H9 (cell line): ENCODE measurements at regions not wholly inside any gene's neighbourhood (a gene's known extent, or its start where the extent isn't known, plus 50 kb on each side); places are given as distances from the start of the nearest gene placed in this dataset.

ENCODE experiments used
- DNase-seq: peaks from one replicate; pipeline ENCODE4 v3.0.0-alpha.2; 2017
- H2AFZ ChIP-seq: one replicate; pipeline ENCODE4 v1.6.1; 2013; ENCODE audit warnings: mild to moderate bottlenecking, low read length, control low read depth, moderate library complexity
- H2AK5ac ChIP-seq: 2 replicates; pipeline ENCODE4 v1.6.1; 2013; ENCODE audit warnings: low read length, control low read depth, mixed read lengths; ENCODE audit not compliant: insufficient read length
- H2BK120ac ChIP-seq: one replicate; pipeline ENCODE4 v1.6.1; 2013; ENCODE audit warnings: low read depth, mild to moderate bottlenecking, low read length, control low read depth, inconsistent platforms; ENCODE audit not compliant: poor library complexity, severe bottlenecking
- H2BK12ac ChIP-seq: 2 replicates; pipeline ENCODE4 v1.6.1; 2013; ENCODE audit warnings: low read length, control low read depth, mixed read lengths, low read depth; ENCODE audit not compliant: insufficient read length
- H2BK15ac ChIP-seq: 2 replicates; pipeline ENCODE4 v1.6.1; 2013; ENCODE audit warnings: low read depth, low read length, control low read depth
- H2BK20ac ChIP-seq: one replicate; pipeline ENCODE4 v1.6.1; 2013; ENCODE audit warnings: low read depth, mild to moderate bottlenecking, low read length, control low read depth, inconsistent platforms; ENCODE audit not compliant: poor library complexity, severe bottlenecking
- H2BK5ac ChIP-seq: 2 replicates; pipeline ENCODE4 v1.6.1; 2013; ENCODE audit warnings: low read length, control low read depth, mixed read lengths; ENCODE audit not compliant: insufficient read length
- H3K14ac ChIP-seq: 2 replicates; pipeline ENCODE4 v1.6.1; 2013; ENCODE audit warnings: low read length, control low read depth; ENCODE audit not compliant: insufficient read depth
- H3K18ac ChIP-seq: 2 replicates; pipeline ENCODE4 v1.6.1; 2013; ENCODE audit warnings: low read depth, mild to moderate bottlenecking, mixed read lengths, low read length, control low read depth; ENCODE audit not compliant: insufficient read length
- H3K23ac ChIP-seq: 2 replicates; pipeline ENCODE4 v1.6.1; 2013; ENCODE audit warnings: low read length, control low read depth, mixed read lengths, low read depth; ENCODE audit not compliant: insufficient read length
- H3K23me2 ChIP-seq: 2 replicates; pipeline ENCODE4 v1.6.1; 2013; ENCODE audit warnings: low read depth, mild to moderate bottlenecking, mixed read lengths, low read length, control low read depth; ENCODE audit not compliant: insufficient read length, poor library complexity, severe bottlenecking
- H3K27ac ChIP-seq: 2 replicates; pipeline ENCODE4 v1.5.1; 2013; ENCODE audit warnings: low read length, control low read depth, mixed read lengths, low read depth; ENCODE audit not compliant: insufficient read length
- H3K27me3 ChIP-seq: 2 replicates; pipeline ENCODE4 v1.6.1; 2013; ENCODE audit warnings: low read length, control low read depth, inconsistent platforms; ENCODE audit not compliant: insufficient read depth
- H3K4ac ChIP-seq: 2 replicates; pipeline ENCODE4 v1.6.1; 2013; ENCODE audit warnings: low read depth, mild to moderate bottlenecking, control low read depth, inconsistent platforms, low read length, moderate library complexity
- H3K4me1 ChIP-seq: 2 replicates; pipeline ENCODE4 v1.6.1; 2013; ENCODE audit warnings: low read length, control low read depth, inconsistent platforms; ENCODE audit not compliant: insufficient read depth
- H3K4me2 ChIP-seq: 2 replicates; pipeline ENCODE4 v1.6.1; 2013; ENCODE audit warnings: low read length, control low read depth, mixed read lengths; ENCODE audit not compliant: insufficient read length, insufficient read depth
- H3K56ac ChIP-seq: 2 replicates; pipeline ENCODE4 v1.6.1; 2013; ENCODE audit warnings: low read depth, mild to moderate bottlenecking, mixed read lengths, low read length, control low read depth; ENCODE audit not compliant: insufficient read length
- H3K79me1 ChIP-seq: 2 replicates; pipeline ENCODE4 v1.6.1; 2013; ENCODE audit warnings: low read depth, mild to moderate bottlenecking, moderate library complexity, low read length, control low read depth, inconsistent platforms; ENCODE audit not compliant: insufficient read depth, poor library complexity, severe bottlenecking
- H3K79me2 ChIP-seq: 2 replicates; pipeline ENCODE4 v1.6.1; 2013; ENCODE audit warnings: low read length, control low read depth, inconsistent platforms; ENCODE audit not compliant: insufficient read depth
- H3K9ac ChIP-seq: 2 replicates; pipeline ENCODE4 v1.6.1; 2013; ENCODE audit warnings: low read length, control low read depth, mixed read lengths; ENCODE audit not compliant: insufficient read length; ENCODE audit errors: extremely low read depth
- H3K9me3 ChIP-seq: one replicate; pipeline ENCODE4 v1.6.1; 2013; ENCODE audit warnings: low read depth, low read length, inconsistent platforms; ENCODE audit not compliant: control insufficient read depth
- H3T11ph ChIP-seq: one replicate; pipeline ENCODE4 v1.6.1; 2013; ENCODE audit warnings: mild to moderate bottlenecking, low read length, control low read depth, inconsistent platforms
- H4K20me1 ChIP-seq: one replicate; pipeline ENCODE4 v1.6.1; 2013; ENCODE audit not compliant: control insufficient read depth, insufficient read length, insufficient read depth
- H4K5ac ChIP-seq: 2 replicates; pipeline ENCODE4 v1.6.1; 2013; ENCODE audit warnings: low read depth, mild to moderate bottlenecking, mixed read lengths, low read length, control low read depth; ENCODE audit not compliant: insufficient read length
- H4K8ac ChIP-seq: replicated peaks from 2 replicates; pipeline ENCODE4 v1.6.1; 2013; ENCODE audit warnings: low read length, control low read depth, mixed read lengths, low read depth; ENCODE audit not compliant: insufficient read length
- H4K91ac ChIP-seq: 2 replicates; pipeline ENCODE4 v1.6.1; 2013; ENCODE audit warnings: low read depth, mild to moderate bottlenecking, moderate library complexity, mixed read lengths, low read length, control low read depth; ENCODE audit not compliant: insufficient read length
- H3K27ac Mint-ChIP-seq, 3 experiments: 2 replicates in 2 of 3; 3 replicates in 1 of 3; pipeline ENCODE4 v1.8.0; 2020 to 2021; ENCODE audit warnings: mixed read lengths in 3 of 3, mild to moderate bottlenecking in 1 of 3, moderate library complexity in 1 of 3
- H3K27me3 Mint-ChIP-seq: 2 replicates; pipeline ENCODE4 v1.8.0; 2021; ENCODE audit warnings: low read depth, mild to moderate bottlenecking, moderate library complexity, mixed read lengths
- H3K36me3 Mint-ChIP-seq, 3 experiments: 2 replicates in 2 of 3; 3 replicates in 1 of 3; pipeline ENCODE4 v1.8.0; 2020 to 2021; ENCODE audit warnings: low read depth in 3 of 3, mixed read lengths in 3 of 3; ENCODE audit not compliant: insufficient read depth in 1 of 3
- H3K4me1 Mint-ChIP-seq, 2 experiments: 2 replicates each; pipeline ENCODE4 v1.8.0; 2020; ENCODE audit warnings: mixed read lengths in 2 of 2
- H3K4me3 Mint-ChIP-seq, 2 experiments: 2 replicates in 1 of 2; 3 replicates in 1 of 2; pipeline ENCODE4 v1.8.0; 2020 to 2021; ENCODE audit warnings: mild to moderate bottlenecking in 2 of 2, mixed read lengths in 2 of 2, moderate library complexity in 1 of 2
- H3K9me3 Mint-ChIP-seq, 2 experiments: 2 replicates in 1 of 2; 3 replicates in 1 of 2; pipeline ENCODE4 v1.8.0; 2020; ENCODE audit warnings: mild to moderate bottlenecking in 2 of 2, mixed read lengths in 2 of 2, moderate library complexity in 1 of 2
- WGBS: extraction: QIAGEN DNeasy Blood & Tissue Kit; methylation state at CpG from one replicate; pipeline ENCODE4 v1.1.7; 2013; ENCODE audit warnings: missing lambda C conversion rate, low lambda C conversion rate, mixed read lengths; ENCODE audit not compliant: insufficient read length; ENCODE audit errors: extremely low coverage; 5-methylcytosine and 5-hydroxymethylcytosine counted together
- TF ChIP-seq, protein P1 (sequence below): fragments of 200-600 bp; sonication (generic); conservative IDR thresholded peaks from 3 replicates; pipeline ENCODE4 v1.8.0; 2021; ENCODE audit warnings: antibody characterized with exemption, mild to moderate bottlenecking

DNA sequence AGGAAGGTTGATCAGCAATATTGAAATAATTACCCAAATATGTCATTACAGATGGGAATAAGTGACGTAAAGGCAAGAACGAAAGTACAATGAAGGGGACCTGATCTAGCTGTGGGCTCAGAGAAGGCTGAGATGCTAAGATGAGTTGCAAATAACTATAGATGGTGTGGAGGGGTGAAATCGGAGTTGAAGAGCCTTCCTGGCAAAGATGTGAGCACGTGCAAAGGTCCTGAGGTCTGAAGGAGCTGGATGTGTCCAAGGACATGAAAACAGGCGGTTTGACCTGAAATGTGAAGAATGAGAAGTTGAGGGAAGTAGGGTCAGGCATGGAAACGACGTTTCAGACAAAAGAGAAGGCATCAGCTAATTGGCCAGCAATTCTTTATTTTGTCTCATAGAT lies 61.6 kb upstream of the SLC45A1 start:
- H3K23me2 ChIP-seq = no peaks in the 10 kb centered on the region
- no peaks in the 10 kb centered on the region for H3K27me3 ChIP-seq
- no peak overlapping the region for H2BK12ac ChIP-seq
- no peak overlapping the region for H3K9ac ChIP-seq
- no peak overlapping the region for H2AFZ ChIP-seq
- Mint-ChIP-seq H3K9me3 (peaks cover 0 to 4% of the 10 kb centered on the region in 2 experiments; a peak in 2 of 5 replicates), H3K36me3 (no peaks in the 10 kb centered on the region; a peak in 1 of 7 replicates), H3K27me3 (peaks cover 5% of the 10 kb centered on the region), H3K4me1 (peaks cover 16 to 23% of the 10 kb centered on the region in 2 experiments), H3K4me3 (no peak overlapping the region; a peak in 1 of 5 replicates), H3K27ac (no peak overlapping the region)
- H3K4me1 ChIP-seq = no peaks in the 10 kb centered on the region; the same call in 1 of the 2 replicates
- H3K9me3 ChIP-seq = no peaks in the 10 kb centered on the region
- no peak overlapping the region for H2BK120ac ChIP-seq
- H2AK5ac ChIP-seq = no peak overlapping the region
- no peaks in the 10 kb centered on the region for H3K79me2 ChIP-seq
- no peak overlapping the region for H2BK5ac ChIP-seq
- no peak overlapping the region for H3K23ac ChIP-seq
- H4K5ac ChIP-seq = no peak overlapping the region
- no peak overlapping the region for H3K18ac ChIP-seq
- no peaks in the 10 kb centered on the region for H3K79me1 ChIP-seq
- no peak overlapping the region for H3K27ac ChIP-seq
- no peak overlapping the region; the same call in 1 of the 2 replicates for H2BK15ac ChIP-seq
- H3T11ph ChIP-seq = no peak overlapping the region
- TF ChIP-seq, protein P1, sequence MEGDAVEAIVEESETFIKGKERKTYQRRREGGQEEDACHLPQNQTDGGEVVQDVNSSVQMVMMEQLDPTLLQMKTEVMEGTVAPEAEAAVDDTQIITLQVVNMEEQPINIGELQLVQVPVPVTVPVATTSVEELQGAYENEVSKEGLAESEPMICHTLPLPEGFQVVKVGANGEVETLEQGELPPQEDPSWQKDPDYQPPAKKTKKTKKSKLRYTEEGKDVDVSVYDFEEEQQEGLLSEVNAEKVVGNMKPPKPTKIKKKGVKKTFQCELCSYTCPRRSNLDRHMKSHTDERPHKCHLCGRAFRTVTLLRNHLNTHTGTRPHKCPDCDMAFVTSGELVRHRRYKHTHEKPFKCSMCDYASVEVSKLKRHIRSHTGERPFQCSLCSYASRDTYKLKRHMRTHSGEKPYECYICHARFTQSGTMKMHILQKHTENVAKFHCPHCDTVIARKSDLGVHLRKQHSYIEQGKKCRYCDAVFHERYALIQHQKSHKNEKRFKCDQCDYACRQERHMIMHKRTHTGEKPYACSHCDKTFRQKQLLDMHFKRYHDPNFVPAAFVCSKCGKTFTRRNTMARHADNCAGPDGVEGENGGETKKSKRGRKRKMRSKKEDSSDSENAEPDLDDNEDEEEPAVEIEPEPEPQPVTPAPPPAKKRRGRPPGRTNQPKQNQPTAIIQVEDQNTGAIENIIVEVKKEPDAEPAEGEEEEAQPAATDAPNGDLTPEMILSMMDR = no peak
- no peak for DNase-seq
- no CpG with 5 or more reads among the region's 7 CpGs for WGBS
- no peaks in the 10 kb centered on the region for H4K20me1 ChIP-seq
- H3K4ac ChIP-seq = no peak overlapping the region
- no peak overlapping the region for H3K4me2 ChIP-seq
- H4K91ac ChIP-seq = no peak overlapping the region
- H2BK20ac ChIP-seq = no peak overlapping the region
- H3K14ac ChIP-seq = no peak overlapping the region
- H4K8ac ChIP-seq = no peak overlapping the region
- no peak overlapping the region for H3K56ac ChIP-seq
